GM12892 (cell line): ENCODE measurements at regions not wholly inside any gene's neighbourhood (a gene's known extent, or its start where the extent isn't known, plus 50 kb on each side); places are given as distances from the start of the nearest gene placed in this dataset.

Source experiments
- POLR2A ChIP-seq: IDR thresholded peaks from 2 replicates; pipeline ENCODE4 v1.6.1; 2011; ENCODE audit warnings: low read depth, low read length, control low read depth
- POLR2AphosphoS5 ChIP-seq: IDR thresholded peaks from 2 replicates; pipeline ENCODE4 v1.6.1; 2011; ENCODE audit warnings: low read depth, low read length, control low read depth

GRCh38 chr10:125475815-125476214 is 207.1 kb downstream of the TEX36 start:
- TF ChIP-seq POLR2A: no peak
- no peak for TF ChIP-seq POLR2AphosphoS5
